Gastrocnemius medialis (tissue), 4 donors: ENCODE measurements at regions not wholly inside any gene's neighbourhood (a gene's known extent, or its start where the extent isn't known, plus 50 kb on each side); places are given as distances from the start of the nearest gene placed in this dataset.

ENCODE experiments used
- ATAC-seq, 2 donors: fragments of 150-250 bp; one replicate each; pipeline ENCODE4 v1.9.1; 2016
- DNase-seq, 2 donors: peaks; one replicate each; pipeline ENCODE4 v3.0.0-alpha.2; 2019
- H3K27ac ChIP-seq, 4 donors: fragments of 200-600 bp; sonication (generic); 1 replicate in 1 of 4; 2 replicates in 3 of 4; pipeline ENCODE4 v1.5.1; 2016 to 2018; ENCODE audit warnings: mild to moderate bottlenecking in 2 of 4, moderate library complexity in 1 of 4
- H3K27me3 ChIP-seq, 3 donors: fragments of 200-600 bp; sonication (generic) in 2 of 3; 1 replicate in 1 of 3; 2 replicates in 2 of 3; pipeline versions ENCODE4 v1.5.1 to v1.6.0; 2016 to 2019; ENCODE audit warnings: mild to moderate bottlenecking in 1 of 3, moderate library complexity in 1 of 3
- H3K36me3 ChIP-seq, 2 donors: fragments of 200-600 bp; sonication (generic) in 1 of 2; one replicate each; pipeline ENCODE4 v1.5.1; 2017 to 2018
- H3K4me1 ChIP-seq, 2 donors: fragments of 200-600 bp; sonication (generic) in 1 of 2; one replicate each; pipeline ENCODE4 v1.5.1; 2016 to 2017; ENCODE audit warnings: mild to moderate bottlenecking in 2 of 2
- H3K4me3 ChIP-seq, 4 donors: fragments of 200-600 bp; sonication (generic) in 3 of 4; 1 replicate in 1 of 4; 2 replicates in 3 of 4; pipeline ENCODE4 v1.5.1; 2016 to 2019; ENCODE audit warnings: mild to moderate bottlenecking in 2 of 4
- H3K9me3 ChIP-seq, 3 donors: fragments of 200-600 bp; sonication (generic) in 2 of 3; 1 replicate in 1 of 3; 2 replicates in 2 of 3; pipeline ENCODE4 v1.5.1; 2016 to 2019
- CTCF ChIP-seq, 5 experiments: fragments of 450-650 bp in 3 of 5; fragments of 200-600 bp in 2 of 5; sonication (generic) in 2 of 5; IDR thresholded peaks in 4 of 5; conservative IDR thresholded peaks in 1 of 5; 1 replicate in 4 of 5; 2 replicates in 1 of 5; pipeline ENCODE4 v1.5.1; 2016 to 2019; ENCODE audit warnings: antibody characterized with exemption in 5 of 5, mild to moderate bottlenecking in 3 of 5, moderate library complexity in 3 of 5
- POLR2A ChIP-seq, 2 donors: fragments of 450-650 bp; IDR thresholded peaks; one replicate each; pipeline ENCODE4 v1.6.1; 2017; ENCODE audit warnings: antibody characterized with exemption in 2 of 2, mild to moderate bottlenecking in 2 of 2, moderate library complexity in 2 of 2
- in situ Hi-C, 4 donors: fragments of 200-750 bp; cut with MboI; loops; one replicate each; pipeline versions ENCODE4 v1.15.0 to v1.8.0; 2017; ENCODE audit warnings: low sequenced_read_pairs in 4 of 4
- intact Hi-C: fragments of 100-400 bp; cut with DNase I; formaldehyde crosslinking; loops from one replicate; pipeline ENCODE4 v1.15.1; 2023; ENCODE audit warnings: low total_unique reads

- Histone ChIP-seq H3K27me3 (no peaks in the 10 kb centered on the region), H3K36me3 (no peaks in the 10 kb centered on the region), H3K9me3 (no peaks in the 10 kb centered on the region), H3K27ac (no peak overlapping the region), H3K4me3 (no peak overlapping the region), H3K4me1 (no peaks in the 10 kb centered on the region)
- intact Hi-C loops = no loop called here
- no peak for ATAC-seq
- in situ Hi-C loops = no loop called here
- TF ChIP-seq CTCF (IDR thresholded peaks at IDR 0.05 in 4 of 5, conservative IDR thresholded peaks at IDR 0.05 in 1 of 5) (no peak), POLR2A (IDR thresholded peaks at IDR 0.05) (no peak)
- DNase-seq = no peak
Measured at GRCh38 chr18:25647404-25647803, 295.4 kb upstream of the ZNF521 start.

GRCh38 chr18:25646971-25647370 lies 295.0 kb upstream of the ZNF521 start:
- in situ Hi-C loops (no loop called here), intact Hi-C loops (no loop called here)
- DNase-seq (no peak), ATAC-seq (no peak)
- TF ChIP-seq POLR2A (IDR thresholded peaks at IDR 0.05) (no peak), CTCF (IDR thresholded peaks at IDR 0.05 in 4 of 5, conservative IDR thresholded peaks at IDR 0.05 in 1 of 5) (no peak)
- Histone ChIP-seq H3K36me3 (no peaks in the 10 kb centered on the region), H3K27me3 (no peaks in the 10 kb centered on the region), H3K4me3 (no peak overlapping the region), H3K27ac (no peak overlapping the region), H3K9me3 (no peaks in the 10 kb centered on the region), H3K4me1 (no peaks in the 10 kb centered on the region)

GRCh38 chr18:25639596-25639995 lies 287.6 kb upstream of the ZNF521 start:
- in situ Hi-C loops = no loop called here
- no peaks in the 10 kb centered on the region for H3K27me3 ChIP-seq
- no peak overlapping the region for H3K27ac ChIP-seq
- TF ChIP-seq POLR2A (IDR thresholded peaks at IDR 0.05) (no peak), CTCF (IDR thresholded peaks at IDR 0.05 in 4 of 5, conservative IDR thresholded peaks at IDR 0.05 in 1 of 5) (no peak)
- H3K36me3 ChIP-seq = no peaks in the 10 kb centered on the region
- H3K9me3 ChIP-seq = no peaks in the 10 kb centered on the region
- intact Hi-C loops = no loop called here
- ATAC-seq (no peak), DNase-seq (no peak)
- H3K4me1 ChIP-seq = no peaks in the 10 kb centered on the region
- H3K4me3 ChIP-seq = no peak overlapping the region

GRCh38 chr18:25633563-25633962 lies 281.6 kb upstream of the ZNF521 start:
- intact Hi-C loops = no loop called here
- in situ Hi-C loops = no loop called here
- H3K27ac ChIP-seq = no peak overlapping the region

More at GRCh38 chr18:25633563-25633962, 281.6 kb upstream of the ZNF521 start:
- Histone ChIP-seq H3K4me3 (no peak overlapping the region), H3K27me3 (no peaks in the 10 kb centered on the region), H3K9me3 (no peaks in the 10 kb centered on the region), H3K4me1 (no peaks in the 10 kb centered on the region), H3K36me3 (no peaks in the 10 kb centered on the region)
- TF ChIP-seq CTCF (IDR thresholded peaks at IDR 0.05 in 4 of 5, conservative IDR thresholded peaks at IDR 0.05 in 1 of 5) (no peak), POLR2A (IDR thresholded peaks at IDR 0.05) (no peak)
- ATAC-seq (no peak), DNase-seq (no peak)
